ENCODE measurements at regions not wholly inside any gene's neighbourhood (a gene's known extent, or its start where the extent isn't known, plus 50 kb on each side); places are given as distances from the start of the nearest gene placed in this dataset.

- no peak for TF ChIP-seq CTCF (IDR thresholded peaks at IDR 0.05)
- H3K4me3 Mint-ChIP-seq (ENCODE audit: unreplicated experiment), result no peak overlapping the region
- peaks cover 3% of the 10 kb centered on the region for H3K4me1 Mint-ChIP-seq (ENCODE audit: low read depth)
- H3K27me3 Mint-ChIP-seq (ENCODE audit: low read depth), result no peaks in the 10 kb centered on the region
- peaks cover 28% of the 10 kb centered on the region for H3K9me3 Mint-ChIP-seq (ENCODE audit: low read depth)
- peaks cover 7% of the 10 kb centered on the region for H3K36me3 Mint-ChIP-seq (ENCODE audit: low read depth)
- no peak for DNase-seq (ENCODE audit: low spot score)
- no peak overlapping the region for H3K27ac Mint-ChIP-seq (ENCODE audit: unreplicated experiment)
Observed at GRCh38 chr12:67813456-67813904, 164.9 kb downstream of the DYRK2 start.

- Mint-ChIP-seq H3K9me3 (ENCODE audit: low read depth) (peaks cover 27% of the 10 kb centered on the region), H3K27me3 (ENCODE audit: low read depth) (no peaks in the 10 kb centered on the region), H3K4me1 (ENCODE audit: low read depth) (peaks cover 5% of the 10 kb centered on the region), H3K36me3 (ENCODE audit: low read depth) (peaks cover 7% of the 10 kb centered on the region), H3K27ac (ENCODE audit: unreplicated experiment) (no peak overlapping the region), H3K4me3 (ENCODE audit: unreplicated experiment) (no peak overlapping the region)
- TF ChIP-seq CTCF (IDR thresholded peaks at IDR 0.05), result no peak
- no peak for DNase-seq (ENCODE audit: low spot score)
Observed at GRCh38 chr12:67816269-67816668, 167.7 kb downstream of the DYRK2 start.

GRCh38 chr12:67818459-67818903 lies 169.9 kb downstream of the DYRK2 start:
- H3K4me3 Mint-ChIP-seq (ENCODE audit: unreplicated experiment), result no peak overlapping the region
- H3K27me3 Mint-ChIP-seq (ENCODE audit: low read depth), result no peaks in the 10 kb centered on the region
- peaks cover 7% of the 10 kb centered on the region for H3K36me3 Mint-ChIP-seq (ENCODE audit: low read depth)
- H3K9me3 Mint-ChIP-seq (ENCODE audit: low read depth), result peaks cover 23% of the 10 kb centered on the region
- TF ChIP-seq CTCF (IDR thresholded peaks at IDR 0.05), result no peak
- DNase-seq (ENCODE audit: low spot score), result no peak
- peaks cover 5% of the 10 kb centered on the region for H3K4me1 Mint-ChIP-seq (ENCODE audit: low read depth)
- no peak overlapping the region for H3K27ac Mint-ChIP-seq (ENCODE audit: unreplicated experiment)

GRCh38 chr12:67819902-67820301 lies 169.3 kb upstream of the IFNG-AS1 start:
- Mint-ChIP-seq H3K4me3 (ENCODE audit: unreplicated experiment) (no peak overlapping the region), H3K36me3 (ENCODE audit: low read depth) (peaks cover 6% of the 10 kb centered on the region), H3K9me3 (ENCODE audit: low read depth) (peaks cover 23% of the 10 kb centered on the region), H3K4me1 (ENCODE audit: low read depth) (peaks cover 5% of the 10 kb centered on the region), H3K27ac (ENCODE audit: unreplicated experiment) (no peak overlapping the region), H3K27me3 (ENCODE audit: low read depth) (no peaks in the 10 kb centered on the region)
- DNase-seq (ENCODE audit: low spot score), result no peak
- no peak for TF ChIP-seq CTCF (IDR thresholded peaks at IDR 0.05)

GRCh38 chr12:67820694-67821093 lies 168.6 kb upstream of the IFNG-AS1 start:
- Mint-ChIP-seq H3K9me3 (ENCODE audit: low read depth) (peaks cover 19% of the 10 kb centered on the region), H3K4me3 (ENCODE audit: unreplicated experiment) (no peak overlapping the region), H3K4me1 (ENCODE audit: low read depth) (peaks cover 5% of the 10 kb centered on the region), H3K36me3 (ENCODE audit: low read depth) (peaks cover 6% of the 10 kb centered on the region), H3K27me3 (ENCODE audit: low read depth) (no peaks in the 10 kb centered on the region), H3K27ac (ENCODE audit: unreplicated experiment) (no peak overlapping the region)
- DNase-seq (ENCODE audit: low spot score), result no peak
- TF ChIP-seq CTCF (IDR thresholded peaks at IDR 0.05), result no peak
